Mesenchymal stem cell (in vitro differentiated cells and primary cell): ENCODE measurements at regions not wholly inside any gene's neighbourhood (a gene's known extent, or its start where the extent isn't known, plus 50 kb on each side); places are given as distances from the start of the nearest gene placed in this dataset.
A peak's percentile ranks its signal among the peaks of the same experiment; 100 is the strongest.

Experiments used
- DNase-seq: peaks from one replicate; pipeline ENCODE4 v3.0.0-alpha.2; 2013
- H2AFZ ChIP-seq: one replicate; pipeline ENCODE4 v1.6.1; 2013; ENCODE audit warnings: low read depth, mild to moderate bottlenecking, control low read depth, inconsistent platforms, low read length, moderate library complexity
- H2AK5ac ChIP-seq: 2 replicates; pipeline ENCODE4 v1.6.1; 2013; ENCODE audit warnings: low read length, moderate library complexity, mild to moderate bottlenecking, inconsistent platforms; ENCODE audit not compliant: severe bottlenecking
- H2BK120ac ChIP-seq: one replicate; pipeline ENCODE4 v1.6.1; 2013; ENCODE audit warnings: low read depth, mild to moderate bottlenecking, inconsistent platforms, low read length, moderate library complexity
- H2BK12ac ChIP-seq, 2 experiments: one replicate each; pipeline ENCODE4 v1.6.1; 2013; ENCODE audit warnings: inconsistent platforms in 2 of 2, low read length in 2 of 2, mild to moderate bottlenecking in 2 of 2, moderate library complexity in 2 of 2, control low read depth in 1 of 2
- H2BK15ac ChIP-seq: one replicate; pipeline ENCODE4 v1.6.1; 2013; ENCODE audit warnings: mild to moderate bottlenecking, low read depth, inconsistent platforms; ENCODE audit not compliant: poor library complexity, severe bottlenecking
- H2BK5ac ChIP-seq: 2 replicates; pipeline ENCODE4 v1.6.1; 2013; ENCODE audit warnings: low read depth, mild to moderate bottlenecking, low read length, control low read depth, inconsistent platforms; ENCODE audit not compliant: poor library complexity, severe bottlenecking
- H3K14ac ChIP-seq, 2 experiments: one replicate each; pipeline ENCODE4 v1.6.1; 2013; ENCODE audit warnings: inconsistent platforms in 2 of 2, low read length in 2 of 2, control low read depth in 1 of 2, mild to moderate bottlenecking in 1 of 2, moderate library complexity in 1 of 2
- H3K18ac ChIP-seq, 2 experiments: one replicate each; pipeline ENCODE4 v1.6.1; 2013; ENCODE audit warnings: inconsistent platforms in 2 of 2, low read length in 2 of 2, control low read depth in 1 of 2, low read depth in 1 of 2, mild to moderate bottlenecking in 1 of 2
- H3K23ac ChIP-seq, 2 experiments: one replicate each; pipeline ENCODE4 v1.6.1; 2013; ENCODE audit warnings: inconsistent platforms in 2 of 2, low read length in 2 of 2, mild to moderate bottlenecking in 2 of 2, moderate library complexity in 2 of 2, control low read depth in 1 of 2
- H3K27ac ChIP-seq: 2 replicates; pipeline ENCODE4 v1.5.1; 2013; ENCODE audit warnings: mild to moderate bottlenecking, moderate library complexity, low read length, control low read depth, inconsistent platforms; ENCODE audit not compliant: poor library complexity, severe bottlenecking
- H3K27me3 ChIP-seq, 2 experiments: 2 replicates each; pipeline versions ENCODE4 v1.6.1 to v1.7.0; 2013; ENCODE audit warnings: low read length in 2 of 2, mild to moderate bottlenecking in 2 of 2, moderate library complexity in 2 of 2, control low read depth in 1 of 2, inconsistent platforms in 1 of 2; ENCODE audit not compliant: control insufficient read depth in 1 of 2, insufficient read depth in 1 of 2
- H3K36me3 ChIP-seq, 2 experiments: 2 replicates each; pipeline versions ENCODE4 v1.6.1 to v1.7.0; 2013; ENCODE audit warnings: low read length in 2 of 2, control low read depth in 1 of 2, inconsistent platforms in 1 of 2, low read depth in 1 of 2, mild to moderate bottlenecking in 1 of 2; ENCODE audit not compliant: insufficient read depth in 2 of 2, control insufficient read depth in 1 of 2
- H3K4ac ChIP-seq, 2 experiments: one replicate each; pipeline ENCODE4 v1.6.1; 2013; ENCODE audit warnings: inconsistent platforms in 2 of 2, low read length in 2 of 2, mild to moderate bottlenecking in 2 of 2, moderate library complexity in 2 of 2, control low read depth in 1 of 2, low read depth in 1 of 2
- H3K4me1 ChIP-seq: 2 replicates; pipeline ENCODE4 v1.6.1; 2013; ENCODE audit warnings: low read depth, low read length, control low read depth; ENCODE audit not compliant: control insufficient read depth, insufficient read depth
- H3K4me2 ChIP-seq: 2 replicates; pipeline ENCODE4 v1.6.1; 2013; ENCODE audit warnings: low read length, mild to moderate bottlenecking, inconsistent platforms; ENCODE audit not compliant: poor library complexity, severe bottlenecking
- H3K4me3 ChIP-seq, 2 experiments: 2 replicates each; pipeline versions ENCODE4 v1.5.1 to v1.7.0; 2013; ENCODE audit warnings: low read length in 2 of 2, mild to moderate bottlenecking in 2 of 2, control low read depth in 1 of 2, low read depth in 1 of 2; ENCODE audit not compliant: insufficient read depth in 1 of 2
- H3K79me1 ChIP-seq: replicated peaks from 2 replicates; pipeline ENCODE4 v1.6.1; 2013; ENCODE audit warnings: mild to moderate bottlenecking, control low read depth, low read length, inconsistent platforms; ENCODE audit not compliant: poor library complexity, severe bottlenecking
- H3K9ac ChIP-seq: 2 replicates; pipeline ENCODE4 v1.7.0; 2013; ENCODE audit warnings: mild to moderate bottlenecking, low read length, moderate library complexity
- H3K9me3 ChIP-seq: 2 replicates; pipeline ENCODE4 v1.7.0; 2013; ENCODE audit warnings: mild to moderate bottlenecking, low read length; ENCODE audit not compliant: control insufficient read depth
- H4K8ac ChIP-seq: one replicate; pipeline ENCODE4 v1.6.1; 2013; ENCODE audit warnings: inconsistent platforms, mild to moderate bottlenecking, low read length, moderate library complexity
- H4K91ac ChIP-seq: one replicate; pipeline ENCODE4 v1.6.1; 2013; ENCODE audit warnings: mild to moderate bottlenecking, low read length, inconsistent platforms
- WGBS: methylation state at CpG from one replicate; pipeline ENCODE4 v1.1.7; 2013; ENCODE audit warnings: mixed read lengths; 5-methylcytosine and 5-hydroxymethylcytosine counted together

GRCh38 chr6:167700199-167700598 lies 126.5 kb upstream of the AFDN start:
- no peak overlapping the region for H3K4me3 ChIP-seq
- WGBS: 56% methylated on average over 7 of the region's 8 CpGs
- H3K4me2 ChIP-seq: no peak overlapping the region
- no peak overlapping the region for H2BK5ac ChIP-seq
- H2BK15ac ChIP-seq: no peak overlapping the region
- H4K8ac ChIP-seq: peak overlapping the region; percentile 81
- H2BK12ac ChIP-seq: peak overlapping the region; percentile 49 to 77
- H3K14ac ChIP-seq: no peak overlapping the region
- H2AFZ ChIP-seq: peak overlapping the region; percentile 18
- H3K4me1 ChIP-seq: peaks cover 11% of the 10 kb centered on the region
- no peaks in the 10 kb centered on the region for H3K79me1 ChIP-seq
- no peak for DNase-seq
- peak overlapping the region; percentile 90 to 91 for H3K18ac ChIP-seq
- H3K9me3 ChIP-seq: no peaks in the 10 kb centered on the region
- H2BK120ac ChIP-seq: peak overlapping the region; percentile 2
- H4K91ac ChIP-seq: peak overlapping the region; percentile 73
- H3K9ac ChIP-seq: no peak overlapping the region
- no peaks in the 10 kb centered on the region for H3K36me3 ChIP-seq
- peak overlapping the region; percentile 57 to 68 for H3K4ac ChIP-seq
- no peaks in the 10 kb centered on the region for H3K27me3 ChIP-seq
- H3K27ac ChIP-seq: no peak overlapping the region
- no peak overlapping the region for H2AK5ac ChIP-seq
- peak overlapping the region in 1 of 2 experiments; percentile 84 for H3K23ac ChIP-seq

GRCh38 chr6:167701010-167701409 lies 125.7 kb upstream of the AFDN start:
- H3K27me3 ChIP-seq: no peaks in the 10 kb centered on the region
- H3K4me3 ChIP-seq: no peak overlapping the region
- no peak overlapping the region for H2BK15ac ChIP-seq
- no peak overlapping the region for H3K4me2 ChIP-seq
- no peaks in the 10 kb centered on the region for H3K9me3 ChIP-seq
- DNase-seq: no peak
- H2BK5ac ChIP-seq: no peak overlapping the region
- no peak overlapping the region for H3K27ac ChIP-seq
- H2AK5ac ChIP-seq: no peak overlapping the region
- no peak overlapping the region for H2AFZ ChIP-seq
- WGBS: 99% methylated on average over 9 of the region's 12 CpGs
- H3K4me1 ChIP-seq: peaks cover 11% of the 10 kb centered on the region
- H4K8ac ChIP-seq: no peak overlapping the region
- no peak overlapping the region for H4K91ac ChIP-seq
- no peak overlapping the region for H3K14ac ChIP-seq
- no peak overlapping the region for H3K18ac ChIP-seq
- no peak overlapping the region for H3K4ac ChIP-seq
- H3K79me1 ChIP-seq: no peaks in the 10 kb centered on the region
- H2BK120ac ChIP-seq: no peak overlapping the region
- no peaks in the 10 kb centered on the region for H3K36me3 ChIP-seq
- H2BK12ac ChIP-seq: no peak overlapping the region
- no peak overlapping the region for H3K9ac ChIP-seq
- no peak overlapping the region for H3K23ac ChIP-seq

- Histone ChIP-seq H2AK5ac (no peak overlapping the region), H3K27ac (no peak overlapping the region), H3K4me3 (no peak overlapping the region), H3K4me2 (no peak overlapping the region), H3K4me1 (peaks cover 14% of the 10 kb centered on the region), H3K79me1 (no peaks in the 10 kb centered on the region), H3K4ac (no peak overlapping the region), H3K27me3 (no peaks in the 10 kb centered on the region), H3K14ac (no peak overlapping the region), H3K23ac (no peak overlapping the region), H2BK12ac (no peak overlapping the region), H4K8ac (no peak overlapping the region), H2BK15ac (no peak overlapping the region), H2AFZ (no peak overlapping the region), H4K91ac (no peak overlapping the region), H3K18ac (no peak overlapping the region), H3K9ac (no peak overlapping the region), H3K9me3 (no peaks in the 10 kb centered on the region), H2BK120ac (no peak overlapping the region), H3K36me3 (no peaks in the 10 kb centered on the region), H2BK5ac (no peak overlapping the region)
- 93% methylated on average over 4 of the region's 8 CpGs for WGBS
- no peak for DNase-seq
Observed at GRCh38 chr6:167702241-167702827, 124.4 kb upstream of the AFDN start.

GRCh38 chr6:167703347-167703746 lies 123.4 kb upstream of the AFDN start:
- Histone ChIP-seq H2BK12ac (no peak overlapping the region), H3K36me3 (no peaks in the 10 kb centered on the region), H3K4me3 (no peak overlapping the region), H3K4me2 (no peak overlapping the region), H2BK15ac (no peak overlapping the region), H3K23ac (no peak overlapping the region), H3K9ac (no peak overlapping the region), H3K4ac (no peak overlapping the region), H3K27ac (no peak overlapping the region), H3K79me1 (no peaks in the 10 kb centered on the region), H3K9me3 (no peaks in the 10 kb centered on the region), H3K14ac (no peak overlapping the region), H4K8ac (no peak overlapping the region), H2BK5ac (no peak overlapping the region), H4K91ac (no peak overlapping the region), H2AK5ac (no peak overlapping the region), H3K27me3 (peaks cover 0 to 4% of the 10 kb centered on the region in 2 experiments), H2BK120ac (no peak overlapping the region), H3K18ac (peak overlapping the region in 1 of 2 experiments; percentile 4), H2AFZ (no peak overlapping the region), H3K4me1 (peaks cover 14% of the 10 kb centered on the region)
- no peak for DNase-seq
- 88% methylated on average over 10 of the region's 10 CpGs for WGBS
